Ishikawa (cell line): ENCODE measurements at regions not wholly inside any gene's neighbourhood (a gene's known extent, or its start where the extent isn't known, plus 50 kb on each side); places are given as distances from the start of the nearest gene placed in this dataset.

Experiments
- CEBPB ChIP-seq: IDR thresholded peaks from 2 replicates; pipeline ENCODE4 v1.6.1; 2012
- YY1 ChIP-seq: IDR thresholded peaks from 2 replicates; pipeline ENCODE4 v1.6.1; 2012; ENCODE audit warnings: low read depth

DNA sequence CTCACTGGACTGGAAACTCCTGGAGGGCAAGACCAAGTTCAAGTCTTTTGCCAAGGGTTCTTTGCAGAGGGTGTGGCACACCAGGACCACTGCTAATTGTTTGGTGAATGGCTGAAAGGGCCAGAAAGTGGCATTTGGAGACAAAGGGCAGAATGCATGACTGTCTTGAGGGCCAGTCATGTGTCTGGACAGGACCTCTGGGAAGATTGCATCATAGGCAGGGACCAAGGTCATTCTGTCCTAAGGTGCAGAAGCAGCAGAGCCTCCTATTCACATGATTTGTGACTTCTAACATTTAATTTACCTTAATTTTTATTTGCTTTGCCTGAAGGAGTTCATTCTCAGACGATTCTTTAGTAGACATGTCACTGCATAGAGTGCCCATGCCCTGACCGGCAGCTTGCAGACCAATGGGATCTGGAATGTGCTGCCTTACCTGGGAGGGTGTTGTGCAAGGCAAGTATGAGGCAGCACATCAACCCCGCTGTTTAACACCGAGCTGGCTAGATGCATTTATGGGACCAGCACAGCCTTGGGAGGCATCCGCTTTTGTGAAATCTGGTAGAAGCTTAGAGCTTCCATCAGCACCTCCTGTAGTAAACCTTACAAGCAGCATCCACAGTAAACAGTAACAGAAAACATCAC is 62.3 kb upstream of the MAF start:
- TF ChIP-seq CEBPB (no peak), YY1 (no peak)
